ENCODE measurements at regions not wholly inside any gene's neighbourhood (a gene's known extent, or its start where the extent isn't known, plus 50 kb on each side); places are given as distances from the start of the nearest gene placed in this dataset.

- TF ChIP-seq CTCF (IDR thresholded peaks at IDR 0.05; ENCODE audit: low read depth, low read length) = no peak
- H3K4me3 ChIP-seq (replicated peaks in 1 of 2; ENCODE audit: low read depth in 2 of 2, low read length in 2 of 2) = no peak overlapping the region
- DNase-seq (ENCODE audit: low read depth in 2 of 2) = no peak
Measured at GRCh38 chr6:117028256-117028655, 151.2 kb downstream of the RFX6 start.

- no peak for DNase-seq (ENCODE audit: low read depth in 2 of 2)
- no peak overlapping the region for H3K4me3 ChIP-seq (replicated peaks in 1 of 2; ENCODE audit: low read depth in 2 of 2, low read length in 2 of 2)
- TF ChIP-seq CTCF (IDR thresholded peaks at IDR 0.05; ENCODE audit: low read depth, low read length) = no peak
Measured at GRCh38 chr6:117034547-117034946, 157.5 kb downstream of the RFX6 start.

- no peak overlapping the region for H3K4me3 ChIP-seq (replicated peaks in 1 of 2; ENCODE audit: low read depth in 2 of 2, low read length in 2 of 2)
- no peak for TF ChIP-seq CTCF (IDR thresholded peaks at IDR 0.05; ENCODE audit: low read depth, low read length)
- no peak for DNase-seq (ENCODE audit: low read depth in 2 of 2)
Measured at GRCh38 chr6:117034971-117035370, 157.9 kb downstream of the RFX6 start.

GRCh38 chr6:117050301-117050700 lies 173.3 kb downstream of the RFX6 start:
- no peak for TF ChIP-seq CTCF (IDR thresholded peaks at IDR 0.05; ENCODE audit: low read depth, low read length)
- no peak overlapping the region for H3K4me3 ChIP-seq (replicated peaks in 1 of 2; ENCODE audit: low read depth in 2 of 2, low read length in 2 of 2)

GRCh38 chr6:117072134-117072533 lies 193.2 kb upstream of the VGLL2 start:
- TF ChIP-seq CTCF (IDR thresholded peaks at IDR 0.05; ENCODE audit: low read depth, low read length) = no peak
- no peak overlapping the region for H3K4me3 ChIP-seq (replicated peaks in 1 of 2; ENCODE audit: low read depth in 2 of 2, low read length in 2 of 2)
- no peak for DNase-seq (ENCODE audit: low read depth in 2 of 2)

More at GRCh38 chr6:117050301-117050700, 173.3 kb downstream of the RFX6 start:
- no peak for DNase-seq (ENCODE audit: low read depth in 2 of 2)

DNA sequence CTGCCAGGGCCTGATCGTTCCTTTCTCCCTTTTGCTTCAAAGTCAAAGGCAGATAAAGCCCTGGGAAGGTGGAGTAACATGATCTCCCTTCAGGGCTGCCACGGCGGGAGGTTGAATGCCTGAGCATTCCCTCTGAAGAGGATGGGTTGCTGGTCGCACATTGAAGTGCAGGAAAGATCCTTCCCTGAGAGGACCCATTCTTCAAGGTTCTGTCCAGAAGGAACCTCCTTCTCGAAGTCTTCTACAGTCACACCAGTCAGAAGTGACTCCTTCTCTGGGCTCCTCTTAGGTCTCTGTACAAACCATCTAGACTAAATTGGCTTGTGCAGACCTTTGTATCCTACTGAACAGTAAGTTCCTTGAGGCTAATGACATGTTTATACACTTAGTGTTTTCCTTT lies 192.6 kb upstream of the VGLL2 start:
- H3K4me3 ChIP-seq (replicated peaks in 1 of 2; ENCODE audit: low read depth in 2 of 2, low read length in 2 of 2) = no peak overlapping the region
- TF ChIP-seq CTCF (IDR thresholded peaks at IDR 0.05; ENCODE audit: low read depth, low read length) = no peak
- DNase-seq (ENCODE audit: low read depth in 2 of 2) = no peak

DNA sequence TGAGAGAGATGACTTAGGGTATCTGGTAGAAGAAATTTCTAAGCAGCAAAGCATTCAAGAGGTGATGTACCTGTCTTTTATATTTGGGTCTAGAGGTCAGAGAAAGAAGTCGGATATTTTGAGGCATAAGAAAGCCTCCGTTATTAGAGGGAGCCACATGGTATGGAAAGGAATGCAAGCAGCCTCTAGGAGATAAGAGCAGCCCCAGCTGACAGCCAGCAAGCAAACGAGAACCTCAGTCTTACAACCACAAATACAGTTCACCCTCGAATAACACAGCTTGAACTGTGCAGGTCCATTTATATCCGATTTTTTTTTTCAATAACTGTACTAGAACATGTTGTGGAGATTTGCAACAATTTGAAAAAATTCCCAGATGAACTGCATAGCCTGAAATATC lies 190.7 kb upstream of the VGLL2 start:
- no peak for DNase-seq (ENCODE audit: low read depth in 2 of 2)
- H3K4me3 ChIP-seq (replicated peaks in 1 of 2; ENCODE audit: low read depth in 2 of 2, low read length in 2 of 2) = no peak overlapping the region
- no peak for TF ChIP-seq CTCF (IDR thresholded peaks at IDR 0.05; ENCODE audit: low read depth, low read length)
